Activated T-helper 2 cell treated with anti-CD3 and anti-CD28 coated beads, Interferon-gamma antibody, Interleukin-2, Interleukin-4, amounts not matched to agents 10 μg/mL and 5 μg/mL and 100 μg/mL, durations not matched to agents 14 hours and 24 hours and 36 hours (primary cell): ENCODE measurements at regions not wholly inside any gene's neighbourhood (a gene's known extent, or its start where the extent isn't known, plus 50 kb on each side); places are given as distances from the start of the nearest gene placed in this dataset.
A peak's percentile ranks its signal among the peaks of the same experiment; 100 is the strongest.
"Not testable (repeated sequence)": the region's sequence is repeated elsewhere in the genome, so short reads cannot be mapped to it uniquely, and the experiment has no call there.

Experiments used
- DNase-seq: peaks from one replicate; pipeline ENCODE4 v3.0.0; 2021; ENCODE audit warnings: low spot score
- H3K27ac Mint-ChIP-seq: one replicate; pipeline ENCODE4 v1.8.0; 2021; ENCODE audit warnings: mixed read lengths
- H3K27me3 Mint-ChIP-seq: one replicate; pipeline ENCODE4 v1.8.0; 2021; ENCODE audit warnings: low read depth, mixed read lengths
- H3K36me3 Mint-ChIP-seq: one replicate; pipeline ENCODE4 v1.8.0; 2021; ENCODE audit warnings: low read depth, mixed read lengths
- H3K4me1 Mint-ChIP-seq: one replicate; pipeline ENCODE4 v1.8.0; 2021; ENCODE audit warnings: low read depth, mixed read lengths
- H3K4me3 Mint-ChIP-seq: one replicate; pipeline ENCODE4 v1.8.0; 2021; ENCODE audit warnings: low read depth, mild to moderate bottlenecking, moderate library complexity, mixed read lengths
- H3K9me3 Mint-ChIP-seq: one replicate; pipeline ENCODE4 v1.8.0; 2021; ENCODE audit warnings: mixed read lengths
- intact Hi-C: fragments of 100-400 bp; cut with micrococcal nuclease; formaldehyde crosslinking; loops from one replicate; pipeline ENCODE4 v1.15.1; 2023

DNA sequence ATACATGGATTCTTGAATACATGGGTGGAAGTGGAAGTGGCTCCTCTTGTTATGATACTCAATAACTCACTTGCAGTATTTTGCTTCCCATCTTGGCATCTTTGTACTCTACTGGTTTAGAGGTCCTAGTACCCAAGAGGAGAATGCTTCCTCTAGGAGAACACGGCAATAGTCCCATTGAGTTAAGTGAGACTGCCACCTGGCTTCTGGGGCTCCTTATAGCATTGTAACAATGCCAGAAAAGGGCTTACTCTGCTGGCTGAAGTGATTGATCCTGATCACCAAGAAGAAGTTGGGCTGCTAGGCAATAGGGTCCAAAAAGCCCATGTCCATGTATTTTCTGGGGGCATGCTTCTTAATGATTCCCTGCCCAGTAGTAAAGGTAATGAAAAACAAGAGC, 627.6 kb upstream of the SGCD start:
- no peak overlapping the region for H3K4me3 Mint-ChIP-seq
- intact Hi-C loops = no loop called here
- H3K27me3 Mint-ChIP-seq = no peaks in the 10 kb centered on the region
- H3K27ac Mint-ChIP-seq = no peak overlapping the region
- H3K9me3 Mint-ChIP-seq = no peaks in the 10 kb centered on the region
- DNase-seq = no peak
- H3K36me3 Mint-ChIP-seq = no peaks in the 10 kb centered on the region
- no peaks in the 10 kb centered on the region for H3K4me1 Mint-ChIP-seq

DNA sequence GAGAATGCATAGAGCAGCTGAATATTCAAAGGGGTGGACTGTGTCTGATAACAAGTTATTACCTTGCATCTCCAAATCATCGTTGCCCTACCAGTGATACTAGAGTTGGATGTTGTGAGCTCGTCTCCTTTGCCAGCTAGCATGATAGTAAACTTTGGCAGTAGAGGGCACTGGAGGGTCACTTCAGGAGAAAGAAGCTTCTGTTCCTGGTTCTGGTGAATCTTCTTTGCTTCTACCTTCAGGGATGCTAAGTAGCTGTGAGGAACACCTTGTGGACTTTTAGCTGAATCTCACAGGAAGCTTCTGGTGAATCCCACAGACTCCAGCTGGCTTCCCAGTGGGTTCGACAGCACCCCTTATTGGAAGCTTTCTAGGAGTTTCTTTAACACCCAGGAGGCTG, 626.6 kb upstream of the SGCD start:
- Mint-ChIP-seq H3K4me1 (no peaks in the 10 kb centered on the region), H3K9me3 (no peaks in the 10 kb centered on the region), H3K36me3 (no peaks in the 10 kb centered on the region), H3K4me3 (no peak overlapping the region), H3K27me3 (no peaks in the 10 kb centered on the region), H3K27ac (no peak overlapping the region)
- intact Hi-C loops = no loop called here
- no peak for DNase-seq

DNA sequence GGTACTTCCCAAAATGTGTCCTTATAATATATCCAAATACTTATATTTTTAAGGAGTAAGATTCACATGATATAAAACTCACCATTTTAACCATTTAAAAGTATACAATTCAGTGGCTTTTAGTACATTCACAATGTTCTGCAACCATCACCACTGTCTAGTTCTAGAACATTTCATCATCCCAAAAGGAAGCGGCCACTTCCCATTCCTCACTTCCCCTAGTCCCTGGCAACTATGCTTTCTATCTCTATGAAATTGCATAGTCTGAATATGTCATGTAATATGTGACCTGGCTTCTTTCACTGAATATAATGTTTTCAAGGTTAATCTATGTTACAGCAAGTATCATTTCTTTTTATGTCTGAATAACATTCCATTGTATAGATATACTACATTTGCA, 615.1 kb upstream of the SGCD start:
- no peaks in the 10 kb centered on the region for H3K36me3 Mint-ChIP-seq
- no peaks in the 10 kb centered on the region for H3K4me1 Mint-ChIP-seq
- H3K4me3 Mint-ChIP-seq = no peak overlapping the region
- no peaks in the 10 kb centered on the region for H3K27me3 Mint-ChIP-seq
- H3K9me3 Mint-ChIP-seq = peaks cover 4% of the 10 kb centered on the region
- intact Hi-C loops = no loop called here
- no peak for DNase-seq
- no peak overlapping the region for H3K27ac Mint-ChIP-seq

DNA sequence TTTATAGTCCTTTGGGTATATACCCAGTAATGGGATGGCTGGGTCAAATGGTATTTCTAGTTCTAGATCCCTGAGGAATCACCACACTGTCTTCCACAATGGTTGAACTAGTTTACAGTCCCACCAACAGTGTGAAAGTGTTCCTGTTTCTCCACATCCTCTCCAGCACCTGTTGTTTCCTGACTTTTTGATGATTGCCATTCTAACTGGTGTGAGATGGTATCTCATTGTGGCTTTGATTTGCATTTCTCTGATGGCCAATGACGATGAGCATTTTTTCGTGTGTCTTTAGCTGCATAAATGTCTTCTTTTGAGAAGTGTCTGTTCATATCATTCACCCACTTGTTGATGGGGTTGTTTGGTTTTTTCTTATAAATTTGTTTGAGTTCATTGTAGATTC, 612.5 kb upstream of the SGCD start:
- H3K27me3 Mint-ChIP-seq, H3K4me1 Mint-ChIP-seq, H3K36me3 Mint-ChIP-seq, DNase-seq, H3K27ac Mint-ChIP-seq, intact Hi-C loops, H3K9me3 Mint-ChIP-seq, H3K4me3 Mint-ChIP-seq: not testable (repeated sequence)

DNA sequence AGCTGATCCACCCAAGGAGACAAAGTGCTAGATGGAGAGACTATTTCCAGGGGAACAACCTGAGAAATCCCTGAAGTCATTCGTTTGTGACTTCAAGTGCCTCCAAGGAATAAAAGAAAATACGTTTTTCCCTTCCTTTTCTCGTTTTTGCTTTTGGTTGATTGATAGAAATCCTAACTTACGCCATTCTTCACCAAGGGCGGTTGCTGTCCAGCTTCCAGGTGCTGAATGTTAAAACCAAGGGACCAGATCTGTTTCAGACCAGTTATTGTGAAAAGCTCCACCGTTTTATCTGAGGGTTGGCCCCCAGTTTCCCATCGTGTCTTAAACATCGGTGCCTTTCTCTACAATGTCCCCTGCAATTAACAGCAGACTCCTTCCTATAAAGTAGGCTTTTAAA, 600.7 kb upstream of the SGCD start:
- no peak overlapping the region for H3K4me3 Mint-ChIP-seq
- no peak overlapping the region for H3K27ac Mint-ChIP-seq
- H3K9me3 Mint-ChIP-seq = no peaks in the 10 kb centered on the region
- peaks cover 41% of the 10 kb centered on the region for H3K27me3 Mint-ChIP-seq
- H3K36me3 Mint-ChIP-seq = no peaks in the 10 kb centered on the region
- no peaks in the 10 kb centered on the region for H3K4me1 Mint-ChIP-seq
- DNase-seq = no peak
- intact Hi-C loops = loop anchor here (5.0 kb wide), 1 partner anchor 1249 kb away; the partner anchor contains the start of gene HAND1

DNA sequence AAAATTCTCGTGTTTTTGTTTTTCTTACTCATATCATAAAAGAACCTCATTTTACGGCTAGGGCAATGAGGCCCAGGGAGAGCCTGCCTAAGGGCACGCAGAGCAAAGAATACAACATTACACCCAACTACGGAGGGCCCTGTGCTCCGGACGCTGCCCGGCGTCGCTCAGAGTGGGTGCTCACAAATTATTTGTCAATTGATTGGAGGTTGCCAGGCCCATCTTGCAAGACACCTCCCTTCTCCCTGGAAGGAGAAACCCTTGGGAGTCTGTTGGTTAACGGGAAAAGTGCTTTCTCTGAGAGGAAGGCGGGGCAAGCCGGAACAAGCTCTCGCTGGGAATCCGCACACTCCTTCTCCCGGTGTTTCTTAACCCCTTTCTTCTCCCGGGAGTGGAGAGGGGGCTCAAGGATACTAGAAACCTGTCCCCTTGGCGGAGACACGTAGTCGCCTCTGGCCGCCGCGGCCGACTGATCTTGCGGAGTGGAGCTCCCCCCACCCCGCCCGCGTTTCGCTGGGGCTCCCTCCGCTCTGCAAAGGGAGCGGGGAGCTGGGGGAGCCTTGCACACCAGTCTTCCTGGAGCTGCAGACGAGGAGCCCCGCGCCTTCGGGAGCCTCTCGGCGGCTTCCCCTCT, 599.3 kb upstream of the SGCD start:
- H3K36me3 Mint-ChIP-seq = no peaks in the 10 kb centered on the region
- peaks cover 44% of the 10 kb centered on the region for H3K27me3 Mint-ChIP-seq
- no peak overlapping the region for H3K4me3 Mint-ChIP-seq
- no peak for DNase-seq
- H3K4me1 Mint-ChIP-seq = no peaks in the 10 kb centered on the region
- no peaks in the 10 kb centered on the region for H3K9me3 Mint-ChIP-seq
- no peak overlapping the region for H3K27ac Mint-ChIP-seq
- intact Hi-C loops = loop anchor here (5.0 kb wide), 1 partner anchor 1250 kb away; the partner anchor contains the start of gene HAND1

DNA sequence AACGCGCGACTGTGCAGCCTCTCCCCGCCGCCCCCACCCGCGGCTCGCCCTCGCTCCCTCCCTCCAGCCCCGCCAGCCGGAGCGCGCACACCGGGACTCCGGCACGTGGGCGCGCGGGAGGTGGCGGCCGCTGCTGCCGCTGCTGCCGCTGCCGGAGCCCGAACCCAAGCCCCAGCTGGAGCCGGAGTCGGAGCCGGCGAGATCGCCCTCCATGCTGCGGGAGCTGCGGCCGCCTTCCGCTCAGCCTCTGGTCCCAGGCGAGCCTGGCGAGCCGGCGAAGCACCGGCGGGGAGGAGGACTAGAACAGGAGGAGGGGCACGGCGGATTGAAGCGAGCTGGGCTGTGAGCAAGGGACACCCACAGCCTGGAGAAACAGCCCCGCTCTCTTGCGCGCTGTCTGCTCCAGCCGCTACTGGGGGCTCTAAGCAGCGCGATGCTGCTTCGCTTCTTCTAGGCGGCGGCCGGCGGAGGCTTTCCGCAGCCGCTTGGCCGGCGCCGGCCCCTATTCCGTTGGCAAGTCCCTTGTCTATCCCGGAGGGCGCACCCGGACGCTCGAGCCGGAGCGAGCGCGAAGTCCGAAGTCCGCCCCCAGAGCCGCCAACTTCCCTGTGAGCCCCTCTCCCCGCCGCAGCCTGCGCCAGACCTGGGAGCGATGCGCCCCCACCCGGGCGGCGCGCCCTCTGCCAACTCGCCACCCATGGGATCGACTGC, 598.7 kb upstream of the SGCD start:
- no peak for DNase-seq
- no peaks in the 10 kb centered on the region for H3K4me1 Mint-ChIP-seq
- intact Hi-C loops = loop anchor here (5.0 kb wide), 1 partner anchor 1251 kb away; the partner anchor contains the start of gene HAND1
- H3K27me3 Mint-ChIP-seq = peaks cover 44% of the 10 kb centered on the region
- no peaks in the 10 kb centered on the region for H3K36me3 Mint-ChIP-seq
- H3K4me3 Mint-ChIP-seq = no peak overlapping the region
- no peaks in the 10 kb centered on the region for H3K9me3 Mint-ChIP-seq
- no peak overlapping the region for H3K27ac Mint-ChIP-seq

DNA sequence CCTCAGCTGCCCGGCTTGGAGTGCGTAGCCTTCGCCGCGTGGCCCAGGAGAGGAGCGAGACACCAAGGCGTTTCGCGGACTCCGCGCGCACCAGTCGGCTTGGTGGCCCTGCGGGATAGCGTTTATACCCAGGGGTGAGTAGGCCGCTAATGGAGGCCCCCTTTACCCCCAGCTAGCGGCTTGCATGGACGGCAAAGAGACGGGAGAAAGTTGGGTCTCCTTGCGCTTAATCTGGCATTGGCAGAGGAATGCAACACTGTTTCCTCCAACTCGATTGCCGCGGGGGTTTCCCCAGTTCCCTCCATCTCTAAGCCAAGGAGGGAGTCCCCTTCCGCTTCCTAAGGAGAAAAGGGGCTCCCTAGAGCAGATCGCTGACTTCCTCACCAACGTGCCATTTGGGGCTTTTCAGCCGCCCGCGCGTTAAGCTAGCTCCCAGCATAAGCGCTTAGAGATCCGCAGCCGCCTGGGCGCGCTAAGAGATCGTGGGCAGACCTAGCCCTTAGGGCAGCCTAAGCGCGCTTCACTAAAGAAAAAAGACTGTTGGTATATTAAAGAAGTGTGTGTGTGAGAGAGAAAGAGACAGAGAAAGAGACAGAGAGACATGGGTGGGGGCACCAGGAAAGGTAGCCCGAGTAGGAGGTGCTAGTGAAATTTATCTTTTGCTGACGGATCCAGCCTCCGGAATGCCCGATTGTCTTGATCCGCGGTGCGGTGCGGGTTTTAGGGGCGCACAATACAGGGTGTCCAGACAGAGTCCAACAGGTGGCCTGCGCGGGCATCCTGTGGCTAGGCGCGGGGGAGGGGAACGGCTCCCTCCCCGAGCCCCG, 597.9 kb upstream of the SGCD start:
- H3K4me1 Mint-ChIP-seq = no peaks in the 10 kb centered on the region
- intact Hi-C loops = loop anchor here (5.0 kb wide), 1 partner anchor 1252 kb away; the partner anchor contains the start of gene HAND1
- no peaks in the 10 kb centered on the region for H3K36me3 Mint-ChIP-seq
- H3K9me3 Mint-ChIP-seq = no peaks in the 10 kb centered on the region
- DNase-seq = no peak
- peak overlapping the region; percentile 13 for H3K27ac Mint-ChIP-seq
- H3K27me3 Mint-ChIP-seq = peaks cover 44% of the 10 kb centered on the region
- H3K4me3 Mint-ChIP-seq = no peak overlapping the region

DNA sequence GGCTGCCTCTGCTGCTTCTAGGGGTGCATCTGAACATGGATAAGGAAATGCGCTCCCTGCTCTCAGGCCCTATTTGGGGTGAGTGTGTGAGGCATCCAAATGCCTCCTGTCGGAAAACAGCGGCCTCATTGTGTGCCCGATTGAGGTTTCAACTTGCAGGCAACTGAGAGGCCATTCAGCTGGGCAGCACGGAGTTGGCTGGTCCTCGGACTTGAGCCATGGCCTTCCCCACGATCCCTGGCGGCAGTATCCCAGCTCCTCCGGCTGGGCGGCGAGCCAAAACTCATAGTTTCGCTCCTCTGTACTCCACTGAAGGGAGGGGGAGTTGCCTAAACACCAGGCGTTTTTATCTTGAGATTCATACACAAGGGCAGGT, 597.3 kb upstream of the SGCD start:
- intact Hi-C loops = loop anchor here (5.0 kb wide), 1 partner anchor 1252 kb away; the partner anchor contains the start of gene HAND1
- Mint-ChIP-seq H3K36me3 (no peaks in the 10 kb centered on the region), H3K27me3 (peaks cover 44% of the 10 kb centered on the region), H3K9me3 (no peaks in the 10 kb centered on the region), H3K4me3 (no peak overlapping the region), H3K4me1 (no peaks in the 10 kb centered on the region), H3K27ac (no peak overlapping the region)
- no peak for DNase-seq

DNA sequence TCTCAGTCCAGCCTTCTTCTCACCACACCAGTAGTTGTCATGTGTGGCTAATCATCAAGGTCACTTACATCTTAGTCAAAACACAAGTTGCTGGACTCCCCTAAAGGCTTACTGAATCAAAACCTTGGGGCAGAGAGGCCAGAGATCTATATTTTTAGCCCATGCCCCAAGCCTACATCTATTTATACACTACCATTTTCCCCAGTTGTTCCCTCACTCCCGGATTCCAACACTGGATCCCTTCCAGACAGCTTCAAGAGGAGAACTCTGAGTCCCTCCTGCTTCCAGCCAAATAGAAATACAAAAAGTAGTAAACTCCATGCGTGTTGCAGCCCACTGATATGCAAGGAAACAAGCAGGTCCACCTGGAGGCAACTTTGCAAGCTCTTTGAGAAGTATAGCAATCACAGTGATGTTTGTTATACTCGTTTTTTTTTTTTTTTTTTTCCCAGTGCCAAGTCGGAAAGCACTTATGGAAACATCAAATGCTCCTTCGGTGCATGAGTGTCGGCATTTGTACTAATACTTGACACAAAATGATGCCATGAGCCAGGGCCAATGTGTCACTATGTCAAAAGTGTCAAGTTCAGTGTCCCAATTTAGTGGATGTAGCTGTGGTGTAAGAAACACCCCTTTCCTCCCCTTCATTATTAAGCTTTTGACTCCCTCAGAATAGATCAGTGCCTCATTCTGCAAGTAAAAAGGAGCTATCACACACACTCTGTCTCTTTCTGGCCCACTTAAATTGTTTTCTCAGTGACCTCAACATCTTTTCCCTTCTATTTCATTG, 594.2 kb upstream of the SGCD start:
- no peaks in the 10 kb centered on the region for H3K36me3 Mint-ChIP-seq
- no peaks in the 10 kb centered on the region for H3K9me3 Mint-ChIP-seq
- H3K27ac Mint-ChIP-seq = no peak overlapping the region
- DNase-seq = no peak
- intact Hi-C loops = no loop called here
- H3K4me3 Mint-ChIP-seq = no peak overlapping the region
- peaks cover 25% of the 10 kb centered on the region for H3K27me3 Mint-ChIP-seq
- H3K4me1 Mint-ChIP-seq = no peaks in the 10 kb centered on the region

DNA sequence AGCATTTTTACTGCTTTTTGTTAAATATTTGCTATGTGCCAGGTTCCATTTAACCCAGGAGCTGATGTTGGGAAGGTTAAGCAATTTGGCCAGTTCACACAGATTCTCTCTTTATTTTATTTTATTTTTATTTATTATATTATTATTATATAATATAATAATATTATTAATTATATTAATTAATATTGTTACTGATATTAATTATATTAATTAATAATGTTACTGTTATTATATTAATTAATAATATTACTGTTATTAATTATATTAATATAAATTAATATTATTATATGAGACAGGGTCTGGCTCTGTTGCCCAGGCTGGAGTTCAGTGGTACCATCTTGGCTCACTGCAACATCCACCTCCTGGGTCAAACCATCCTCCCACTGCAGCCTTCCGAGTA, 593.0 kb upstream of the SGCD start:
- no peak overlapping the region for H3K27ac Mint-ChIP-seq
- no peaks in the 10 kb centered on the region for H3K9me3 Mint-ChIP-seq
- intact Hi-C loops = no loop called here
- DNase-seq = no peak
- no peak overlapping the region for H3K4me3 Mint-ChIP-seq
- peaks cover 22% of the 10 kb centered on the region for H3K27me3 Mint-ChIP-seq
- no peaks in the 10 kb centered on the region for H3K4me1 Mint-ChIP-seq
- H3K36me3 Mint-ChIP-seq = no peaks in the 10 kb centered on the region

DNA sequence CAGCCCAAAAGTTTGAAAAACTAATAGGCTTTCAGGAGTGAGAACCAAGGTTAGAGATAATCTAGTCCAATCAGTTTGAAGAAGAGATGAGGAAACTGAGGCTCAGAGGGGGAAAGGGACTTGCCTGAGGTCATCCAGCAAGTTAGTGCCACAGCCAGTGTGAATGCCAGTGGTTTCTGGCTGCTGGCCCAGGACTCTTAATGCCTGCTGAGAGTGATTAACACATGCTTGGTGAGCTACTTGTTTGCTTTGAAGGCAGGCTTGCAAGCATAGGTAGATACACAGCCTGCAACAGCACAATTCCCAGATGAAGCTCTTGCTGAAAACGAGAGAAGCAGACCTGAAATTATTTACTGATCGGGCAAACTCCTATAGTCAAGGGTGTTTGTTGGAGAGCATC, 591.6 kb upstream of the SGCD start:
- no peak for DNase-seq
- H3K36me3 Mint-ChIP-seq = no peaks in the 10 kb centered on the region
- no peaks in the 10 kb centered on the region for H3K9me3 Mint-ChIP-seq
- intact Hi-C loops = no loop called here
- H3K27ac Mint-ChIP-seq = no peak overlapping the region
- H3K27me3 Mint-ChIP-seq = peaks cover 12% of the 10 kb centered on the region
- no peak overlapping the region for H3K4me3 Mint-ChIP-seq
- H3K4me1 Mint-ChIP-seq = no peaks in the 10 kb centered on the region
